ENCODE measurements at regions not wholly inside any gene's neighbourhood (a gene's known extent, or its start where the extent isn't known, plus 50 kb on each side); places are given as distances from the start of the nearest gene placed in this dataset.

DNA sequence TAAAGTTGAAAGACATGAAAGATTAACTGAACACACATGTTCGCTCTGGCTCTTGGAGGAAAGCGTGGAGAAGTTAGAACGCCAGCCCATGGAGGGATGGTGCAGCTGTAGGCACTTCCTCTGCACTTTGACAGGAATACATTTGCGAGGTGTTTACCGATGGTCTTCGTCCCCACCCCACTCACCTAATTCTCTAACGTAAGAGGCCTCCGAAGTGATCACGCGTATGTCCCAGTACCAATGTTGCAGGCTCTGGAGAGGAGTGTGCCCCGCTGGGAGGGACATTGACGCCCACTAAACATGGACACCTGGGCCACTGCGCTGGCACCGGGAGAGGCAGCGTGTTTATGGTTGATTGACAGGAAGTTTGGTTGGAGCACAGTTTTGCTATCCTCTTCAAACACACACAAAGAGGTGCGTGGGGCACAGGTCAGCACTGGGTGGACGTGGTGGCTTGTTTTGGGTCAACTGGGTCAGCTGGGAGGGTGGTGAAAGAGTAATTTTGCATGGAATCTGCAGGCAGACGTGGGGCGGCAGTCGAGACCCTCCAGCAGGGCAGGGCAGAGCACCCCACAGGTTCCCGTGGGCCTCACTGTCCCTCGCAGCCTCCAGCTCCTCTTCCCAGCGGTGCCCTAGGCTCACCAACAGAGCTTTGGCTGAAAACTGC lies 110.1 kb downstream of the DLL1 start:
- TF ChIP-seq, protein P1, sequence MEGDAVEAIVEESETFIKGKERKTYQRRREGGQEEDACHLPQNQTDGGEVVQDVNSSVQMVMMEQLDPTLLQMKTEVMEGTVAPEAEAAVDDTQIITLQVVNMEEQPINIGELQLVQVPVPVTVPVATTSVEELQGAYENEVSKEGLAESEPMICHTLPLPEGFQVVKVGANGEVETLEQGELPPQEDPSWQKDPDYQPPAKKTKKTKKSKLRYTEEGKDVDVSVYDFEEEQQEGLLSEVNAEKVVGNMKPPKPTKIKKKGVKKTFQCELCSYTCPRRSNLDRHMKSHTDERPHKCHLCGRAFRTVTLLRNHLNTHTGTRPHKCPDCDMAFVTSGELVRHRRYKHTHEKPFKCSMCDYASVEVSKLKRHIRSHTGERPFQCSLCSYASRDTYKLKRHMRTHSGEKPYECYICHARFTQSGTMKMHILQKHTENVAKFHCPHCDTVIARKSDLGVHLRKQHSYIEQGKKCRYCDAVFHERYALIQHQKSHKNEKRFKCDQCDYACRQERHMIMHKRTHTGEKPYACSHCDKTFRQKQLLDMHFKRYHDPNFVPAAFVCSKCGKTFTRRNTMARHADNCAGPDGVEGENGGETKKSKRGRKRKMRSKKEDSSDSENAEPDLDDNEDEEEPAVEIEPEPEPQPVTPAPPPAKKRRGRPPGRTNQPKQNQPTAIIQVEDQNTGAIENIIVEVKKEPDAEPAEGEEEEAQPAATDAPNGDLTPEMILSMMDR (conservative IDR thresholded peaks at IDR 0.05; ENCODE audit: low read depth in 2 of 2), result no peak
- TF ChIP-seq EZH2 (IDR thresholded peaks at IDR 0.05; ENCODE audit: low read depth, unreplicated experiment) (no peak), EZH2phosphoT487 (IDR thresholded peaks at IDR 0.05; ENCODE audit: unreplicated experiment) (no peak), POLR2AphosphoS5 (IDR thresholded peaks at IDR 0.05; ENCODE audit: low read depth) (no peak), NANOG (IDR thresholded peaks at IDR 0.05; ENCODE audit: borderline replicate concordance) (no peak), CREB1 (CRISPR knock-in tag; IDR thresholded peaks at IDR 0.05; ENCODE audit: low read depth) (no peak), JUNB (IDR thresholded peaks at IDR 0.05; ENCODE audit: unreplicated experiment) (no peak)
- TF ChIP-seq, protein P2, sequence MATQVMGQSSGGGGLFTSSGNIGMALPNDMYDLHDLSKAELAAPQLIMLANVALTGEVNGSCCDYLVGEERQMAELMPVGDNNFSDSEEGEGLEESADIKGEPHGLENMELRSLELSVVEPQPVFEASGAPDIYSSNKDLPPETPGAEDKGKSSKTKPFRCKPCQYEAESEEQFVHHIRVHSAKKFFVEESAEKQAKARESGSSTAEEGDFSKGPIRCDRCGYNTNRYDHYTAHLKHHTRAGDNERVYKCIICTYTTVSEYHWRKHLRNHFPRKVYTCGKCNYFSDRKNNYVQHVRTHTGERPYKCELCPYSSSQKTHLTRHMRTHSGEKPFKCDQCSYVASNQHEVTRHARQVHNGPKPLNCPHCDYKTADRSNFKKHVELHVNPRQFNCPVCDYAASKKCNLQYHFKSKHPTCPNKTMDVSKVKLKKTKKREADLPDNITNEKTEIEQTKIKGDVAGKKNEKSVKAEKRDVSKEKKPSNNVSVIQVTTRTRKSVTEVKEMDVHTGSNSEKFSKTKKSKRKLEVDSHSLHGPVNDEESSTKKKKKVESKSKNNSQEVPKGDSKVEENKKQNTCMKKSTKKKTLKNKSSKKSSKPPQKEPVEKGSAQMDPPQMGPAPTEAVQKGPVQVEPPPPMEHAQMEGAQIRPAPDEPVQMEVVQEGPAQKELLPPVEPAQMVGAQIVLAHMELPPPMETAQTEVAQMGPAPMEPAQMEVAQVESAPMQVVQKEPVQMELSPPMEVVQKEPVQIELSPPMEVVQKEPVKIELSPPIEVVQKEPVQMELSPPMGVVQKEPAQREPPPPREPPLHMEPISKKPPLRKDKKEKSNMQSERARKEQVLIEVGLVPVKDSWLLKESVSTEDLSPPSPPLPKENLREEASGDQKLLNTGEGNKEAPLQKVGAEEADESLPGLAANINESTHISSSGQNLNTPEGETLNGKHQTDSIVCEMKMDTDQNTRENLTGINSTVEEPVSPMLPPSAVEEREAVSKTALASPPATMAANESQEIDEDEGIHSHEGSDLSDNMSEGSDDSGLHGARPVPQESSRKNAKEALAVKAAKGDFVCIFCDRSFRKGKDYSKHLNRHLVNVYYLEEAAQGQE (IDR thresholded peaks at IDR 0.05; ENCODE audit: unreplicated experiment), result no peak
- TF ChIP-seq, protein P3, sequence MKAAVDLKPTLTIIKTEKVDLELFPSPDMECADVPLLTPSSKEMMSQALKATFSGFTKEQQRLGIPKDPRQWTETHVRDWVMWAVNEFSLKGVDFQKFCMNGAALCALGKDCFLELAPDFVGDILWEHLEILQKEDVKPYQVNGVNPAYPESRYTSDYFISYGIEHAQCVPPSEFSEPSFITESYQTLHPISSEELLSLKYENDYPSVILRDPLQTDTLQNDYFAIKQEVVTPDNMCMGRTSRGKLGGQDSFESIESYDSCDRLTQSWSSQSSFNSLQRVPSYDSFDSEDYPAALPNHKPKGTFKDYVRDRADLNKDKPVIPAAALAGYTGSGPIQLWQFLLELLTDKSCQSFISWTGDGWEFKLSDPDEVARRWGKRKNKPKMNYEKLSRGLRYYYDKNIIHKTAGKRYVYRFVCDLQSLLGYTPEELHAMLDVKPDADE (IDR thresholded peaks at IDR 0.05), result no peak

Measured in GM23338 (cell line).